GM12878 (cell line): ENCODE measurements at regions not wholly inside any gene's neighbourhood (a gene's known extent, or its start where the extent isn't known, plus 50 kb on each side); places are given as distances from the start of the nearest gene placed in this dataset.

Experiments
- CREB1 ChIP-seq: IDR thresholded peaks from 2 replicates; pipeline ENCODE4 v1.6.1; 2012; ENCODE audit warnings: low read depth, mild to moderate bottlenecking, inconsistent platforms
- CTCF ChIP-seq, 3 experiments: IDR thresholded peaks in 2 of 3; conservative IDR thresholded peaks in 1 of 3; 2 replicates each; pipeline ENCODE4 v1.5.1; 2011; ENCODE audit warnings: low read depth in 3 of 3, low read length in 3 of 3, mild to moderate bottlenecking in 3 of 3, control low read depth in 2 of 3, moderate library complexity in 2 of 3, inconsistent platforms in 1 of 3, mixed read lengths in 1 of 3; ENCODE audit not compliant: control insufficient read depth in 2 of 3, insufficient read depth in 1 of 3; ENCODE audit errors: extremely low read depth in 1 of 3
- JUND ChIP-seq: IDR thresholded peaks from 2 replicates; pipeline ENCODE4 v1.6.1; 2012; ENCODE audit warnings: low read depth, mild to moderate bottlenecking, low read length, improper control_type of control experiment, moderate library complexity
- POLR2AphosphoS5 ChIP-seq: IDR thresholded peaks from 2 replicates; pipeline ENCODE4 v1.6.1; 2011; ENCODE audit warnings: mild to moderate bottlenecking, low read length, inconsistent platforms
- SMC3 ChIP-seq: IDR thresholded peaks from 2 replicates; pipeline ENCODE4 v1.6.1; 2011; ENCODE audit warnings: low read length, improper control_type of control experiment, borderline replicate concordance
- SPI1 ChIP-seq: IDR thresholded peaks from 2 replicates; pipeline ENCODE4 v1.6.1; 2011; ENCODE audit warnings: low read depth, mild to moderate bottlenecking, low read length, moderate library complexity, borderline replicate concordance; ENCODE audit not compliant: insufficient read depth
- SRF ChIP-seq, 2 experiments: IDR thresholded peaks; 2 replicates each; pipeline ENCODE4 v1.6.1; 2011; ENCODE audit warnings: low read depth in 2 of 2, low read length in 2 of 2, mild to moderate bottlenecking in 1 of 2, moderate library complexity in 1 of 2
- ZNF274 ChIP-seq: IDR thresholded peaks from one replicate; pipeline ENCODE4 v1.8.0; 2011; ENCODE audit not compliant: insufficient read length, insufficient read depth

- TF ChIP-seq CTCF (IDR thresholded peaks at IDR 0.05 in 2 of 3, conservative IDR thresholded peaks at IDR 0.05 in 1 of 3; ENCODE audit: control insufficient read depth in 2 of 3, extremely low read depth in 1 of 3, insufficient read depth in 1 of 3, low read depth in 3 of 3, low read length in 3 of 3) (no peak), JUND (no peak), ZNF274 (no peak), CREB1 (no peak), SPI1 (no peak), SMC3 (no peak), POLR2AphosphoS5 (no peak), SRF (IDR thresholded peaks at IDR 0.05; ENCODE audit: low read depth in 2 of 2, low read length in 2 of 2) (no peak)
Measured at GRCh38 chr2:8469709-8470493, 212.0 kb upstream of the ID2 start.
